NCI-H2081 treated with DMSO at 0.1 percent for 48 hours (cell line): ENCODE measurements at regions not wholly inside any gene's neighbourhood (a gene's known extent, or its start where the extent isn't known, plus 50 kb on each side); places are given as distances from the start of the nearest gene placed in this dataset.
"Not testable (repeated sequence)": the region's sequence is repeated elsewhere in the genome, so short reads cannot be mapped to it uniquely, and the experiment has no call there.

Experiments
- DNase-seq: peaks from one replicate; lab custom pipeline; 2025; lab: John Stamatoyannopoulos, UW

DNA sequence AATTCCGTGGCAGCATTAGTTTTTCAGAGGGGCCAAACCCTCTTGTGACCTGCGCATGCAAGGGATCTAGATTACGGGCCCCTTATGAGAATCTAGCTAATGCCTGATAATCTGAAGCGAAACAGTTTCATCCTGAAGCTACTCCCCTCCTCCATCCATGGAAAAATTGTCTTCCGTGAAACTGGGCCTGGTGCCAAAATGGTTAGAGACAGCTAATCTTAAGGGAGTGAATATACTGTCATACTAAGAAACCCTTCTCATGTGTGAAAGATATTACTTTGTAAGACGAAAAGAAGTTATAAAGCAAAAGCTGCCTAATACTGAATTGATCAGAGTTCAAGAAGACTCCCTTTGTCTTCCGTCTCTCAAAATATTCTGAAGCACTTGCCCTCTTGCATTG lies 166.3 kb downstream of the DUSP10 start:
- no peak for DNase-seq

DNA sequence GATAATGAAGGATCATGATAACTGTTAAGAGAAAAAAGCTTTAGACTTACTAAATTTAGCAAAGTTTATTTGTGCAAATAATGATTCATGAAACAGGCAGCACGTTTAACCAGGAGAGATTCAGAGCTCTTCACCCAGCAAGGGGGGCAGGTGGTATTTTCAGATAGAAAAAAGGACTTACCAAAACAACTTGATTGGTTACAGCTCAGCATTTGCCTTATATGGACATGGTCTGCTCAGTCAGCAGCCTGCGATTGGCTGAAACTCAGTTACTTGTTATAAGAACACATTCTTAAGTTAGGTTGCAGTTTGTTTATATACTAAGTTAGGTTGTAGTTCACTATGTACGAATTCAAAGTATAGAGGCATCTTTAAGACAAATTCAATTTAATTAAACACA lies 165.6 kb downstream of the DUSP10 start:
- no peak for DNase-seq

DNA sequence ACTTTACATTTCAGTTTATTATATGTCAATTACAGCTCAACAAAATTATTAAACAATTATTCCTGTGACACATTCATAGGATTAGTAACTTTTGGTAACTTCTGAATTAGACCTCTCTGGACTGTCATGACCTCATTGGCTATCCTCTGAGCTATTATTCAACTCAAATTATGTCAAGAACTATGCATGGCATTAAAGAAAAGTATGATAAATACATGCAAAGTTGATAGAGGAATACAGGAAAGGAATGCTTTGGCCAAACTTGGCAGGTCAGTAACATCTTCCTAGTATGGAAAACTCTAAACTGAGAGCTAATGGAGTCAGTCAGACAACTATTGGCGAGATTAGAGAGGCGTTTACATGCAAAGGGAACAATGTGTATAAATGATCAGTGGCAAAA lies 158.4 kb downstream of the DUSP10 start:
- no peak for DNase-seq

DNA sequence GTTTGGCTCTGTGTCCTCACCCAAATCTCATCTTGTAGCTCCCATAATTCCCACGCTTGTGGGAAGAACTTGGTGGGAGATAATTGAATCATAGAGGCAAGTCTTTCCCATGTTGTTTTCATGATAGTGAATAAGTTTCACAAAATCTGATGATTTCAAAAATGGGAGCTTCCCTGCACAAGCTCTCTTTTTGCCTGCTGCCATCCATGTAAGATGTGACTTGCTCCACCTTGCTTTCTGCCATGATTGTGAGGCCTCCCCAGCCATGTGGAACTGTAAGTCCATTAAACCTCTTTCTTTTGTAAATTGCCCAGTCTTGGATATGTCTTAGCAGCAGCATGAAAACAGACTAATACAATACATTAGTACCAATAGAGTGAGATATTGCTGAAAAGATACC lies 154.9 kb downstream of the DUSP10 start:
- not testable (repeated sequence) for DNase-seq

DNA sequence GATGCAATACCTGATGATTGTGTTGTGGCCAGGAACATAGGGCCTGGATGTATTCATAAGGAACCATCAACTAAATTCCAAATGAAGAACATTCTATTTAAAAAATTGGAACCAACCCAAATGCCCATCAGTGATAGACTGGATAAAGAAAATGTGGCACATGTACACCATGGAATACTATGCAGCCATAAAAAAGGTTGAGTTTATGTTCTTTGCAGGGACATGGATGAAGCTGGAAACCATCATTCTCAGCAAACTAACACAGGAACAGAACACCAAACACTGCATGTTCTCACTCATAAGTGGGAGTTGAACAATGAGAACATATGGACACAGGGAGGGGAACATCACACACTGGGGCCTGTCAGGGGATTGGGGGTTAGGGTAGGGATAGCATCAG lies 150.6 kb downstream of the DUSP10 start:
- not testable (repeated sequence) for DNase-seq

DNA sequence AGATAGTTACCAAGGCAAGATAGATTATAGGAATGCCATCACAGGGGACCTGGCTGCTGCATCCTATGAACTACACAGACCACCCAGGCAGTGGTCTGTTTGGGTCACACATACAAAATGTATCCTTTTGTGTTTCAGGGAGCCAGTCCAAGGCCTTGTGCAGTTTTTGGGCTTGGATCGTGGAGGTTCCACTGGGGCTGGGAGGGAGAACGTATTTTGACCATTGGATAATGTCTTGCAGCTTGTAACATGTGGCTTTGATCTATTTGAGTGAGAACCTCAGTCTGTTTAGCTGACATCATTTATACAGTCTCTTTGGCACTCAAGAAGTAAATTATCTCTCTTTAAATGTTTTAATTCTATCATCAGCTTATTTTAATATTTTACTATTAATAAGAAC lies 147.3 kb downstream of the DUSP10 start:
- no peak for DNase-seq

DNA sequence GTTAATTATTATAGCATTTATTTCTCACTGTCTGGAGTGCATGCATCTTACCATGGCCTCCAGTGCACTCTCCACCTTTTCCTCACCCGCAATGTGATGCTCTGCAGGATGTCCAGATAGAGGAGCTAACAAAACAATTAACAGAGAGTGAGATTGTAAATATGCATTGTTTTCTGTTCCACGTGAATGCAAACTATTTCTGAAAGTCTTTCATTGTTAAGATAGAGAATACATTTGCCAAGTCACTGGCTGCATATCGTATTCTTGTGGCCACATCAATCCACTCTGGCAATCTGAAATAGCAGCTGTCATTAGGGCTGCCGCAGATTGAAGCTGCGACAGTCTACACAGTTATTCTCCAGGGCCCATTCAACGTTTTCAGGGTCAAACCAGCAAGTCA lies 143.8 kb downstream of the DUSP10 start:
- DNase-seq, result no peak

DNA sequence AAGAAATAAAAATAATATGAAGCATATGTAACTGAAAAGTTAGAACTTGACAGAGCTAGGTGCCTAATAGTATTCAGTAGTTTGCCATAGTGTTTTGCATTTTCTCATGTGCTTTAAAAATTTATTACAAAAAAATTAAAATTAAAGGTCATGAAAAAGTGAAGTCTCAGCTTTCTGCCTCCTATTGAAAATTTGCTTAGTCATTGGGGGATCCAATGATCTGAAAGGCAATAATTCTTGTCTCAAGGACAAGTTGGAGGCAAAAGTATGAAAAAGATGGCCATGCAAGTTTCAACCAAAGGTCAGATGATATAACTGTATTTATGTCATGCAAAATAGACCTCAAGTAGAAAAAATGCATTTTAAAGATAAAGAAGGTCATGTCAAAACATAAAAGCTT lies 140.7 kb downstream of the DUSP10 start:
- DNase-seq, result no peak

DNA sequence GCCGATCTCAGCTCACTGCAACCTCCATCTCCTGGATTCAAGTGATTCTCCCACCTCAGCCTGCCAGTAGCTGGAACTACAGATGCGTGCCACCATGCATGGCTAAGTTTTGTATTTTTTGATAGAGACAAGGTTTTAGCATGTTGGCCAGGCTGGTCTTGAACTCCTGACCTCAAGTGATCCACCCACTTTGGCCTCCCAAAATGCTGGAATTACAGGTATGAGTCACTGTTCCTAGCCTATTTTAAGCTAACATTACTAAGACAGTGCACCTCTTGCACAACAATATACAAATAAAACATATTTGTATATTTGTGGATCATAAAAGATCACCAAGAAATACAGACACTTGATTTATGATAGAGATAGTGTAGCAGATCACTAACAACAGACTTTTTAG lies 139.1 kb downstream of the DUSP10 start:
- no peak for DNase-seq

DNA sequence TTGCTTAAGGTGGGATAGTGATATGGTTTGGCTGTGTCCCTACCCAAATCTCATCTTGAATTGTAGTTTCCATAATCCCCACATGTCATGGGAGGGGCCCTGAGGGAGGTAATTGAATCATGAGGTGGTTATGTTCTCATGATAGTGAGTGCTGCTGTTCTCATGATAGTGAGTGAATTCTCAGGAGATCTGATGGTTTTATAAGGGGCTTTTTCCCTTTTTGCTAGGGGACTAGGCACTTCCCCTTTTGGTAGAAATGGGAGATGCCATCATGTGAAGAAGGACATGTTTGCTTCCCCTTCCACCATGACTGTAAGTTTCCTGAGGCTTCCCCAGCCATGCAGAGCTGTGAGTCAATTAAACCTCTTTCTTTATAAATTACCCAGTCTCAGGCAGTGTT lies 137.5 kb downstream of the DUSP10 start:
- not testable (repeated sequence) for DNase-seq

DNA sequence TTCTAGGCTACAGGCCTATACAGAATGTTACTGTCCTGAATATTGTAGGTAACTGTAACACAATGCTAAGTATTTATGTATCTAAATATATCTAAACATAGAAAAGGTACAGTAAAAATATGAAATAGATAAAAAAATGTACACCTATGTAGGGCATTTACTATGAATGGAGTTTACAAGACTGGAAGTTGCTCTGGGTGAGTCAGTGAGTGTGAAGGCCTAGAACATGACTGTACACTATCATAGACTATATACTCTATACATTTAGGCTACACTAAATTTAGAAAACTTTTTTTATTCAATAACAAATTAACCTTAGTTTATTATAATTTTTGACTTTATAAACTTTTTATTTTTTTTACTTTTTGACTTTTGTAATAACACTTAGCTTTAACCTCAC lies 136.9 kb downstream of the DUSP10 start:
- DNase-seq, result no peak

DNA sequence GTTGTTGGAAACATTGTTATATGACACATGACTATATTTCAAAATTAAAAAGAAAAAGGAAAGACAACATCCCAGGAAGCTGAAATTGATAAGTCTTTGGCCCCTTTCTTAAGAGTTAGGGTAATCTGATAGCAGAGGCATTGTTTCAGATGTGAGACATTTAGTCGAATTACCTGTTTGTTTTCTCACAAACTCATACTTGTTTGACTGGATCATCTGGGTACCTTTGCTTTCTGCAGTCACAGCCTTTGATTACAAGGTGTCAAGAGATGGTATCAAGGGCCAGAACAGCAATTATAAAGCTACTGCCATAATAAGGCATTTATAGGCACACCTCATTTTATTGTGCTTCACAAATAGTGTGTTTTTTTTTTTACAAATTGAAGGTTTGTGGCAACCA lies 136.3 kb downstream of the DUSP10 start:
- no peak for DNase-seq

DNA sequence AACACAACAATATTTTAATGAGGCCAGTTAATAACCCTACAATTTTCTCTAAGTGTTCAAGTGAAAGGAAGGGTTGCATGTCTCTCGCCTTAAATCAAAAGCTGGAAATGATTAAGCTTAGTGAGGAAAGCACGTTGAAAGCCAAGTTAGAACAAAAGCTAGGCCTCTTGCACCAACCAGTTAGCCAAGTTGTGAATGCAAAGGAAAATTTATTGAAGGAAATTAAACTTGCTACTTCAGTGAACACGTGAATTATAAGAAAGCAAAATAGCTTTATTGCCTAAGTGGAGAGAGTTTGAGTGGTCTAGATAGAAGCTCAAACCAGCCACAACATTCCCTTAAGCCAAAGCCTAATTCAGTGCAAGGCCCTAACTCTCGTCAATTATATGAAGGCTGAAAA lies 135.6 kb downstream of the DUSP10 start:
- DNase-seq, result no peak

DNA sequence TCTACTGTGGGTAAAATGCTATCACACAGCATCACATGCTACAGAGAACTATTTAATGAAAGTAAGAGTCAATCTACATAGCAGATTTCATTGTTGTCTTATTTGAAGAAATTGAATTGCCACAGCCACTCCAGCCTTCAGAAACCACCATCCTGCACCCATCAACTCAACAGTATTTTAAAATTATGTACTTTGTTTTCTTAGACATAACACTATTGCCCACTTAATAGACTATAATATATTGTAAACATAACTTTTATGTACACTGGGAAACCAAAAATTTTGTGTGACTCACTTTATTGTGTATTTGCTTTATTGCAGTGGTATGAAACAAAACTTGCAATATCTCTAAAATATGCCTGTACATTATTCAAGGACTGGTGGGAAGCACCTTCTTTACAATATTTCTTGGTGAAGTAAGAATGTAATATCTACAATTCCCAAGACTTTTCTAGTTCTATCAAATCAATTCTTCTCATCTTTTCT lies 133.0 kb downstream of the DUSP10 start:
- no peak for DNase-seq

DNA sequence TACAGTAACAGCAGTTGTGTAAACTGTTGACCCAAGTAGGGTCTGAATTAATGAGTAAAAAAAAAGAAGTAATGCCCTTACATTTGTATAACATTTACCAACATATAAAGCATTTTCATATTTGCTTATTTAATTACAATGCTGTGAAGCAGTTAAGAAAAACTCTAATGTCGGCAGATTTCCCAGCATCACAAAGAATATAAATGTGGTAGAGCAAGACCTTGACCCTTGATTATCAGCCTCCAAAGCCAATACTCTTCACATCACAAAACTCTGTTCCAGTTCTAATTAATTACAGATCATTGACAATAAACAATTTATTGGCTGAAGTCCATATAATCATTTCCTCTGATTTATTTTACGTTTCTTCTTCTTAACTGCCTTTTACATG lies 130.2 kb downstream of the DUSP10 start:
- DNase-seq, result no peak

DNA sequence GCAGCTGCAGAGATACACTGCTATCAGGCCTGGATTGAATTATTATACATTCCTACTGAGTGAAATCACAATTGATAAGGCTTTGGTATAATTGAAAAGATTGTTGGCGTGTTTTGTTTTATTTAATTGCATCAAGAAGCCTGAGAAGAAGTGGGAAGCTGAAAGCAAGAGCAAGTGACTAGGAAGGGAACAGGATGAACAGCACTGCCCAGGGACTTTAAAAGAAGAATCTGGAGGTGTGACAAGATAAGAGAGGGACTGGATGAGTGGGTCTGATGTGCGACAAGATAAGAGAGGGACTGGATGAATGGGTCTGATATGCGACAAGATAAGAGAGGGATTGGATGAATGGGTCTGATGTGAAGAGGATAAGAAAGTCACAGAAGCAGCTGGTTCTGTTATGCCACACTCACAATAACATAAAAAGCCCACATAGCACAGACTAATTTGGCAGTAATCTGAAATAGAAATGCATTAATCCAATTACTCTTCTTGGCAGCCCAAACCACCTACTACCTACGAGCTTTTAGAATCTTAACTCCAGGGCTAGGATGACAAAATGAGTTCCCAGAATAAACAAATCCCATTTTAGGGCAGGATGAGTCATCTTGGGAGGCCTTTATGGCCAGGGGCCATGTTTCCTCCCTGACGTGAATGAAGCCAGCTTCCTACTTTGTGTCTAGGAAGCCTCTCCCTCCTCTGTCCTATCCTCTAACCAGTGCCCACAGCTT lies 129.7 kb downstream of the DUSP10 start:
- no peak for DNase-seq

DNA sequence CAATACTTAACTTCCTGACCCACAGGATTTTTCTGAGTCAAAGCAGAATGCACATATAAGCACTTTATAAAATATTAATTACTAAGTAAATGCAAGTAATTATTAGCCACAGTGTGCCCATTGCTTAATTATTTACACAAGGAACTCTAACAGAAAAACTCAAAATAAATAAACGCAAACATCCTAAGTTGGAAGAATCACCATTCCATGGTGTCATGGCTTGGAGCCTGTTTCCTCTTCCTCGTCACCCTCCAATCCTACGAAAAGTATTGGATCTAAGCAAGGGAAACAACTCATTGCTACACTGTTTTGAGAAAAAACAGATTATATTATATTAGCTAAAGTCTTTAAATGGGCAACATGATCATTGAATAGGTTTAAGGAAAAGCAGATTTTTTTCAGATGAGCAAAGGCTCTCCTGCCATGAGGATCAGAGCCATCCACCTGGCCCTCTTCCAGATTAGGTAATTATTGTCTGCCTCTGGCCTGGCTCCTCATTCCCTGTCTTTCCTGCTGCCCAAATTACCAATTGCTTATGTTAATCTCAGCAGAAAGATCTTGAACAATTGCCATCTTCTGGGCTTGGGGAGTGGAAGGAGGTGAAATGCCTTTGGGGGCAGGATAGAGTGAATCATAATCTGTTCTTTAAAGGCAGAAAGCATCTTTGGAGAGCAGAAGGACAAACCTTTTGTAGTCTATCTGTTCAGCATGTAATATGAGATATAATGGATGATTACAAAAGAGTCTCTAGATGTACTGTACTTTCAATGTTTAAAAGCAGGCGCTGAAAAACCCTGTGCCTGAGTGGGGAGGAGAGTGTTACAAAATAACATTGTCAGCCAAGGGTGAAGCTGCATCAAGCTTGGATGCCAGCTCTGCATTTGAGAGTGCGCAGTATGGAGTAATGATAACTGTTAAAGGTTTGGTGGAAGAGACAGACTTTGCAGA lies 121.2 kb downstream of the DUSP10 start:
- no peak for DNase-seq

DNA sequence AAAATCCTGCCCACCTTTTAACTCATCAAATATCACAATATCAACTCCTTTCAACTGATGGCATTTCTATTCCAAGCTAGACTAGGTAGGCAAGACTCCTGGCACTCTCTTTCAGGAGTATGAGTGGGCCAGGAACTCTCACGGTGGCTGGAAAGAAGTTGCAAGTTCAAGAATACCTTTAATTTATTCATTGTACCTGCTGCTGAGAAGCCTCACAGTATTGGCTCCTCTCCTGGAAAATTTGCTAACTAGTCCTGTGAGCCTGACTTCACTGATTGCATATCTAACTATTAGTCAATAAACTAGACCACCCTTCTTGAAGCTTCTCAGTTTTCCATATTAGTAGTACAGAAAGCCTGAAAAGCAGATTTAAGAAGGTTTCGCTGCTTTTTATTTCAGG lies 120.2 kb downstream of the DUSP10 start:
- DNase-seq, result no peak

DNA sequence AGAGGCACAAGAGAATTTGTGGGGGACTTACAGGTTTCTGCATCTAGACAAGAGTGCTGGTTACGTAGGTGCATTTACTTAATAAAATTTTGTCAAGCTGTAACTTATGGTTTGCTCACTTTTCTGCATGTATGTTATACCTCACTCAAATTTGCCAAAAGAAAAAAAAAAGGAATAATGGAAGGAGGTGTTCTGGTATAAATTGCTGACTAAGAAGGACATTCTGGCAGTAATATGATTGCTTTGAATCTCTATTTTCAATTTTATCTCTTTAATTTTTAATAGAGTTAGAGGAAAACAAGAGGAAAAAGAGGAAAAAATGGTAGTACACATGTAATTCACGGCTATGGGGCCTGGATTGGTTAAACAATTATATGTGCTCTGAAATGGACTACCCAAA lies 119.5 kb downstream of the DUSP10 start:
- no peak for DNase-seq

DNA sequence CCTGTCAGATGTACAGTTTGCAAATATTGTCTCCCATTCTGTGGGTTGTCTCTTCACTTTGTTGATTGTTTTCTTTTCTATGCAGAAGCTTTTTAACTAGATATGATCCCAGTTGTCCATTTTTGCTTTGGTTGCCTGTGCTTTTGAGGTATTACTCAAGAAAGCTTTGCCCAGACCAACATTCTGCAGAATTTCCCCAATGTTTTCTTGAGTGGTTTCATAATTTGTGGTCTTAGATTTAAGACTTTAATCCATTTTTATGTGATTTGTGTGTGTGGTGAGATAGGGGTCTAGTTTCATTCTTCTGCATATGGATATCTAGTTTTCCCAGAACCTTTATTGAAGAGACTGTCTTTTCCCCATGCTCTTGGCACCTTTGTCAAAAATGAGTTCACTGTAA lies 116.9 kb downstream of the DUSP10 start:
- no peak for DNase-seq

DNA sequence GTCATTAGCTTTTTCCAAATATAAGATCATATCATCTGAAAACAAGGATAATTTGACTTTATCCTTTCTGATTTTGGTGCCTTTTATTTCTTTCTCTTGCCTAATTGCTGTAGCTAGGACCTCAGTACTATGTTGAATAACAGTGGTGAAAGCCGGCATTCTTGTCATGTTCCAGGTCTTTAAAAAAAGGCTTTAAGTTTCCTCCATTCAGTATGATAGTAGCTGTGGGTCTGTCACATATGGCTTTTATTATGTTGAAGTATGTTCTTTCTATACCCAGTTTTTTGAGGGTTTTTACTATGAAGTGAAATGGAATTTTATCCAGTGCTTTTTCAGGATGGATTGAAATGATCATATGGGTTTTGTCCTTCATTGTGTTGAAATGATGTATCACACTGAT lies 115.8 kb downstream of the DUSP10 start:
- no peak for DNase-seq

DNA sequence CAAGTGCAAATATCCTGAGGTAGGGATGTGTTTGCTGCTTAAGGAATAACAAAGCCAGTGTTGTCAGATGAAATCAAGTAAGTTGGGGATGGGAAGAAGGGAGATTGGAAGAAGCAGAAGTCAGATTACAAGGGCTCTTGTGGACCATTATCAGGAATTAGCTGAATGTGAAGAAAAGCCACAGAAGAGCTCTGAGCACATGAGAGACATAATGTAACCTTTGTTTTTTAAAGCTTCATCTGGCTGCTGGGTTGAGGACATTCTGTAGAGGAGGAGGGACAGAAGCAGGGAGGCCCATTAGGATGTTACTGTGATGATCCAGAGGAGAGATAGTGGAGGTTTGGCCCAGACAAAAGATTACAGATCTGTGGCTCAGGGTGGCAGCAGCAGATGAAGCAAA lies 111.7 kb downstream of the DUSP10 start:
- DNase-seq, result no peak

DNA sequence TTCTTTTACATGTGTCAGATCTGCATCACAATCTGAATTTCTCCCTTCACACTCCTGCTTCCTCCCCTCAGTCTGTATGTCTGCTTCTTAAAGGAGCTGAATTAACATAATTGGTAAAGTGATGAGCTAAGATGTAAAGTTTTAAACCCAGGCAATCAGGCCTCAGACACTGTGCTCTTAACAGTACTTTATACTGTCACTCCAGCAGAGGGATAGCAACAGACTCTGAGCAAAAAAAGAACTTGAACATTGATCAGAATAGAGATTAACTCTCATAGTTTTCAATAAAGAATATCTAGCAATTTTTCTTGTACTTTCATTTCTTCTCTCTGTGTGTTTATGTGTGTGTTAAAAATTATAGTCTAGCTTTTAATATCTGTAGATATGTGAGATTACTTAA lies 110.3 kb downstream of the DUSP10 start:
- no peak for DNase-seq
